ENCODE measurements at regions not wholly inside any gene's neighbourhood (a gene's known extent, or its start where the extent isn't known, plus 50 kb on each side); places are given as distances from the start of the nearest gene placed in this dataset.

DNA sequence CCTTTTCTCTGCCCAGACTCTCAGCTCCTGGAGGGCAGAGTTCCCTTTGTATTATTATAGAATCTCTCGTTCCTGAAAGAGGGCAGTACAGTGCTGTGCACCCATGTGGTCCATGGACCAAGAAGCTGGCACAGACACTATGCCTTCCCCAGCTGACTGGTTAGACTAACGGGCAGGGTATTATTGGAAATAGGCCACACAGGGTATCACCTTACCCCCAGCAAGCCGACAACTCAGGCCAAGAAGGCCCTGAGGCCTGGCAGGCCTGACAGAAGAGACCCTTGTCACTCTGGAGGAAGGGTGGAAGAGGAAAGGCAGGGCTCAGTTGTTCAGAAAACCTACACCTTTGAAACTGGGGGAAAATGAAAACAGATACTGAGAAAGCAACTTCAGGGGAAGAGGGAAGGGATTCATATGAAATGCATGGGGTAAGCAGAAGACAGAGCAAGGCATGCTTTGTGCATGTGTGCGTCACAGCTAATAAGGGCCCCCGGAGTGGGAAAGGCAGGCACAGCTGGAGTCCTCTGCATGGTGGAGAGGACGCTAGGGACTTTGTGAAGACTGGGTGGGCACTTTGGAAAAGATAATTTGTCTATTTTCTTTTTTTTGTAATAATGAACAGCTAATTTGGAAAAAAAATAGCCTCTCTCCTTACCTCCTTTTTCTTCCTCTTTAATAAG, 476.8 kb upstream of the CELF4 start:
- TF ChIP-seq, protein P1, sequence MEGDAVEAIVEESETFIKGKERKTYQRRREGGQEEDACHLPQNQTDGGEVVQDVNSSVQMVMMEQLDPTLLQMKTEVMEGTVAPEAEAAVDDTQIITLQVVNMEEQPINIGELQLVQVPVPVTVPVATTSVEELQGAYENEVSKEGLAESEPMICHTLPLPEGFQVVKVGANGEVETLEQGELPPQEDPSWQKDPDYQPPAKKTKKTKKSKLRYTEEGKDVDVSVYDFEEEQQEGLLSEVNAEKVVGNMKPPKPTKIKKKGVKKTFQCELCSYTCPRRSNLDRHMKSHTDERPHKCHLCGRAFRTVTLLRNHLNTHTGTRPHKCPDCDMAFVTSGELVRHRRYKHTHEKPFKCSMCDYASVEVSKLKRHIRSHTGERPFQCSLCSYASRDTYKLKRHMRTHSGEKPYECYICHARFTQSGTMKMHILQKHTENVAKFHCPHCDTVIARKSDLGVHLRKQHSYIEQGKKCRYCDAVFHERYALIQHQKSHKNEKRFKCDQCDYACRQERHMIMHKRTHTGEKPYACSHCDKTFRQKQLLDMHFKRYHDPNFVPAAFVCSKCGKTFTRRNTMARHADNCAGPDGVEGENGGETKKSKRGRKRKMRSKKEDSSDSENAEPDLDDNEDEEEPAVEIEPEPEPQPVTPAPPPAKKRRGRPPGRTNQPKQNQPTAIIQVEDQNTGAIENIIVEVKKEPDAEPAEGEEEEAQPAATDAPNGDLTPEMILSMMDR (IDR thresholded peaks at IDR 0.05) = no peak
- TF ChIP-seq POLR2A (IDR thresholded peaks at IDR 0.05) (no peak), EP300 (IDR thresholded peaks at IDR 0.05) (no peak)
